HG02678 (cell line): ENCODE measurements at regions not wholly inside any gene's neighbourhood (a gene's known extent, or its start where the extent isn't known, plus 50 kb on each side); places are given as distances from the start of the nearest gene placed in this dataset.
"Not testable (repeated sequence)": the region's sequence is repeated elsewhere in the genome, so short reads cannot be mapped to it uniquely, and the experiment has no call there.

Experiments used
- ATAC-seq: cut with Tn5 transposase; IDR thresholded peaks from one replicate; pipeline ENCODE4 v1.9.1; 2021; ENCODE audit warnings: mild to moderate bottlenecking, moderate library complexity; ENCODE audit not compliant: unreplicated experiment

GRCh38 chr9:66601472-66601871 is 299.1 kb upstream of the ZNF658 start:
- ATAC-seq, result not testable (repeated sequence)

GRCh38 chr9:66631521-66632046 is 268.9 kb upstream of the ZNF658 start:
- not testable (repeated sequence) for ATAC-seq

GRCh38 chr9:66647675-66648074 is 252.8 kb upstream of the ZNF658 start:
- ATAC-seq, result not testable (repeated sequence)

GRCh38 chr9:66690242-66690641 is 210.3 kb upstream of the ZNF658 start:
- not testable (repeated sequence) for ATAC-seq

GRCh38 chr9:66695561-66696240 is 204.8 kb upstream of the ZNF658 start:
- peak; percentile 75 for ATAC-seq

GRCh38 chr9:66697343-66698065 is 203.0 kb upstream of the ZNF658 start:
- not testable (repeated sequence) for ATAC-seq

- not testable (repeated sequence) for ATAC-seq
Measured at GRCh38 chr9:66698066-66698455, 202.5 kb upstream of the ZNF658 start.

GRCh38 chr9:66701411-66702377 is 198.8 kb upstream of the ZNF658 start:
- not testable (repeated sequence) for ATAC-seq

GRCh38 chr9:66711553-66711952 is 189.0 kb upstream of the ZNF658 start:
- ATAC-seq, result not testable (repeated sequence)

GRCh38 chr9:66712870-66713269 is 187.7 kb upstream of the ZNF658 start:
- ATAC-seq, result peak; percentile 70

GRCh38 chr9:66713552-66713951 is 187.0 kb upstream of the ZNF658 start:
- not testable (repeated sequence) for ATAC-seq

GRCh38 chr9:66720845-66721244 is 179.7 kb upstream of the ZNF658 start:
- not testable (repeated sequence) for ATAC-seq

- ATAC-seq, result not testable (repeated sequence)
Measured at GRCh38 chr9:66727540-66727939, 173.0 kb upstream of the ZNF658 start.

GRCh38 chr9:66736686-66737085 is 163.8 kb upstream of the ZNF658 start:
- not testable (repeated sequence) for ATAC-seq

GRCh38 chr9:66738418-66738817 is 162.1 kb upstream of the ZNF658 start:
- not testable (repeated sequence) for ATAC-seq

GRCh38 chr9:66740136-66740535 is 160.4 kb upstream of the ZNF658 start:
- not testable (repeated sequence) for ATAC-seq

- ATAC-seq, result not testable (repeated sequence)
Measured at GRCh38 chr9:66745846-66746245, 154.7 kb upstream of the ZNF658 start.

GRCh38 chr9:66752324-66752923 is 148.1 kb upstream of the ZNF658 start:
- ATAC-seq, result not testable (repeated sequence)

- ATAC-seq, result not testable (repeated sequence)
Measured at GRCh38 chr9:66759825-66760492, 140.6 kb upstream of the ZNF658 start.
